Mesenchymal stem cell (in vitro differentiated cells and primary cell): ENCODE measurements at regions not wholly inside any gene's neighbourhood (a gene's known extent, or its start where the extent isn't known, plus 50 kb on each side); places are given as distances from the start of the nearest gene placed in this dataset.

Source experiments
- DNase-seq: peaks from one replicate; pipeline ENCODE4 v3.0.0-alpha.2; 2013
- H2AFZ ChIP-seq: one replicate; pipeline ENCODE4 v1.6.1; 2013; ENCODE audit warnings: low read depth, mild to moderate bottlenecking, control low read depth, inconsistent platforms, low read length, moderate library complexity
- H2AK5ac ChIP-seq: 2 replicates; pipeline ENCODE4 v1.6.1; 2013; ENCODE audit warnings: low read length, moderate library complexity, mild to moderate bottlenecking, inconsistent platforms; ENCODE audit not compliant: severe bottlenecking
- H2BK120ac ChIP-seq: one replicate; pipeline ENCODE4 v1.6.1; 2013; ENCODE audit warnings: low read depth, mild to moderate bottlenecking, inconsistent platforms, low read length, moderate library complexity
- H2BK12ac ChIP-seq, 2 experiments: one replicate each; pipeline ENCODE4 v1.6.1; 2013; ENCODE audit warnings: inconsistent platforms in 2 of 2, low read length in 2 of 2, mild to moderate bottlenecking in 2 of 2, moderate library complexity in 2 of 2, control low read depth in 1 of 2
- H2BK15ac ChIP-seq: one replicate; pipeline ENCODE4 v1.6.1; 2013; ENCODE audit warnings: mild to moderate bottlenecking, low read depth, inconsistent platforms; ENCODE audit not compliant: poor library complexity, severe bottlenecking
- H2BK5ac ChIP-seq: 2 replicates; pipeline ENCODE4 v1.6.1; 2013; ENCODE audit warnings: low read depth, mild to moderate bottlenecking, low read length, control low read depth, inconsistent platforms; ENCODE audit not compliant: poor library complexity, severe bottlenecking
- H3K14ac ChIP-seq, 2 experiments: one replicate each; pipeline ENCODE4 v1.6.1; 2013; ENCODE audit warnings: inconsistent platforms in 2 of 2, low read length in 2 of 2, control low read depth in 1 of 2, mild to moderate bottlenecking in 1 of 2, moderate library complexity in 1 of 2
- H3K18ac ChIP-seq, 2 experiments: one replicate each; pipeline ENCODE4 v1.6.1; 2013; ENCODE audit warnings: inconsistent platforms in 2 of 2, low read length in 2 of 2, control low read depth in 1 of 2, low read depth in 1 of 2, mild to moderate bottlenecking in 1 of 2
- H3K23ac ChIP-seq, 2 experiments: one replicate each; pipeline ENCODE4 v1.6.1; 2013; ENCODE audit warnings: inconsistent platforms in 2 of 2, low read length in 2 of 2, mild to moderate bottlenecking in 2 of 2, moderate library complexity in 2 of 2, control low read depth in 1 of 2
- H3K27ac ChIP-seq: 2 replicates; pipeline ENCODE4 v1.5.1; 2013; ENCODE audit warnings: mild to moderate bottlenecking, moderate library complexity, low read length, control low read depth, inconsistent platforms; ENCODE audit not compliant: poor library complexity, severe bottlenecking
- H3K27me3 ChIP-seq, 2 experiments: 2 replicates each; pipeline versions ENCODE4 v1.6.1 to v1.7.0; 2013; ENCODE audit warnings: low read length in 2 of 2, mild to moderate bottlenecking in 2 of 2, moderate library complexity in 2 of 2, control low read depth in 1 of 2, inconsistent platforms in 1 of 2; ENCODE audit not compliant: control insufficient read depth in 1 of 2, insufficient read depth in 1 of 2
- H3K36me3 ChIP-seq, 2 experiments: 2 replicates each; pipeline versions ENCODE4 v1.6.1 to v1.7.0; 2013; ENCODE audit warnings: low read length in 2 of 2, control low read depth in 1 of 2, inconsistent platforms in 1 of 2, low read depth in 1 of 2, mild to moderate bottlenecking in 1 of 2; ENCODE audit not compliant: insufficient read depth in 2 of 2, control insufficient read depth in 1 of 2
- H3K4ac ChIP-seq, 2 experiments: one replicate each; pipeline ENCODE4 v1.6.1; 2013; ENCODE audit warnings: inconsistent platforms in 2 of 2, low read length in 2 of 2, mild to moderate bottlenecking in 2 of 2, moderate library complexity in 2 of 2, control low read depth in 1 of 2, low read depth in 1 of 2
- H3K4me1 ChIP-seq: 2 replicates; pipeline ENCODE4 v1.6.1; 2013; ENCODE audit warnings: low read depth, low read length, control low read depth; ENCODE audit not compliant: control insufficient read depth, insufficient read depth
- H3K4me2 ChIP-seq: 2 replicates; pipeline ENCODE4 v1.6.1; 2013; ENCODE audit warnings: low read length, mild to moderate bottlenecking, inconsistent platforms; ENCODE audit not compliant: poor library complexity, severe bottlenecking
- H3K4me3 ChIP-seq, 2 experiments: 2 replicates each; pipeline versions ENCODE4 v1.5.1 to v1.7.0; 2013; ENCODE audit warnings: low read length in 2 of 2, mild to moderate bottlenecking in 2 of 2, control low read depth in 1 of 2, low read depth in 1 of 2; ENCODE audit not compliant: insufficient read depth in 1 of 2
- H3K79me1 ChIP-seq: replicated peaks from 2 replicates; pipeline ENCODE4 v1.6.1; 2013; ENCODE audit warnings: mild to moderate bottlenecking, control low read depth, low read length, inconsistent platforms; ENCODE audit not compliant: poor library complexity, severe bottlenecking
- H3K9ac ChIP-seq: 2 replicates; pipeline ENCODE4 v1.7.0; 2013; ENCODE audit warnings: mild to moderate bottlenecking, low read length, moderate library complexity
- H3K9me3 ChIP-seq: 2 replicates; pipeline ENCODE4 v1.7.0; 2013; ENCODE audit warnings: mild to moderate bottlenecking, low read length; ENCODE audit not compliant: control insufficient read depth
- H4K8ac ChIP-seq: one replicate; pipeline ENCODE4 v1.6.1; 2013; ENCODE audit warnings: inconsistent platforms, mild to moderate bottlenecking, low read length, moderate library complexity
- H4K91ac ChIP-seq: one replicate; pipeline ENCODE4 v1.6.1; 2013; ENCODE audit warnings: mild to moderate bottlenecking, low read length, inconsistent platforms
- whole genome bisulfite sequencing: methylation state at CpG from one replicate; pipeline ENCODE4 v1.1.7; 2013; ENCODE audit warnings: mixed read lengths; 5-methylcytosine and 5-hydroxymethylcytosine counted together

DNA sequence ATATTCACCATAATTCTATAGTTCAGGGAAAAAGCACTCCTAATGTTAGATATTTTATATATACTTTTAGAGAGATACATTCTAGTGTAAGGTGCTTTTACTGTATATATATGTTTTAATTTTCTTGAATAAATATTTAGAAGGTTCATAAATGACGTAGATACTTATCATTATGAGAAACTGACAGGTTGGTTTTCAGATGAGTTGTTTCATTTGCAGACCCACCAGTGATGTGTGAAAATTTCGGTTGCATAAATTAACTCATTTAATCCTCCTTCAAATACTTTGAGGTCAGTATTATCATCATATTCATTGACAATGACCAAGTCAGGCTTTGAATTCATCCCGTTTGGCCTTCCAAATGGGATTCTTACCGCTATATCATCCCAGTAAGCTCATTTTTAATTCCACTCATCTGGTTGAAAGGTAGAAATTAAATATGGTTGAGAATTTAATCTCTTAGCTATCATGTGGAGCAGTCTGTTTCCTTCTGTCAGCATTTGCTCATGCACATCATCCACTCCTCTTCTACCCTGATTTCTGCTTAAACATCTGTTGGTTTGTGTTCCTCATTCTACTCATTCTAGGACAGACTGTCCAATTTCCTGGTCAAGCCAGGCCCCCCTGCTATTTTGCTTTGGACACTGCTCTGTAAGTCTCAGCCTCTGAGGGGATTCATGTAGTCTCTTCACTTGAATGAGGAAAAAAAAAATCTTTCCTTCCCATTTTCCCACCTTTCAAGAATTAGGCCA, 1156.6 kb downstream of the PLA2G4A start:
- no peak overlapping the region for H3K18ac ChIP-seq
- no peak overlapping the region for H3K4me3 ChIP-seq
- H4K91ac ChIP-seq, result no peak overlapping the region
- H3K4ac ChIP-seq, result peak overlapping the region in 1 of 2 experiments; percentile 35
- peak; percentile 2 for DNase-seq
- no peak overlapping the region for H3K14ac ChIP-seq
- no peak overlapping the region for H4K8ac ChIP-seq
- H2AFZ ChIP-seq, result no peak overlapping the region
- H3K27ac ChIP-seq, result no peak overlapping the region
- H3K9me3 ChIP-seq, result no peaks in the 10 kb centered on the region
- no peak overlapping the region for H2BK120ac ChIP-seq
- no peaks in the 10 kb centered on the region for H3K4me1 ChIP-seq
- no peak overlapping the region for H3K23ac ChIP-seq
- no peaks in the 10 kb centered on the region for H3K36me3 ChIP-seq
- H2BK5ac ChIP-seq, result no peak overlapping the region
- H2AK5ac ChIP-seq, result no peak overlapping the region
- no peak overlapping the region for H2BK15ac ChIP-seq
- H3K27me3 ChIP-seq, result no peaks in the 10 kb centered on the region
- H2BK12ac ChIP-seq, result no peak overlapping the region
- no peaks in the 10 kb centered on the region for H3K79me1 ChIP-seq
- WGBS, result 89% methylated on average over 2 of the region's 4 CpGs
- no peak overlapping the region for H3K4me2 ChIP-seq
- no peak overlapping the region for H3K9ac ChIP-seq

DNA sequence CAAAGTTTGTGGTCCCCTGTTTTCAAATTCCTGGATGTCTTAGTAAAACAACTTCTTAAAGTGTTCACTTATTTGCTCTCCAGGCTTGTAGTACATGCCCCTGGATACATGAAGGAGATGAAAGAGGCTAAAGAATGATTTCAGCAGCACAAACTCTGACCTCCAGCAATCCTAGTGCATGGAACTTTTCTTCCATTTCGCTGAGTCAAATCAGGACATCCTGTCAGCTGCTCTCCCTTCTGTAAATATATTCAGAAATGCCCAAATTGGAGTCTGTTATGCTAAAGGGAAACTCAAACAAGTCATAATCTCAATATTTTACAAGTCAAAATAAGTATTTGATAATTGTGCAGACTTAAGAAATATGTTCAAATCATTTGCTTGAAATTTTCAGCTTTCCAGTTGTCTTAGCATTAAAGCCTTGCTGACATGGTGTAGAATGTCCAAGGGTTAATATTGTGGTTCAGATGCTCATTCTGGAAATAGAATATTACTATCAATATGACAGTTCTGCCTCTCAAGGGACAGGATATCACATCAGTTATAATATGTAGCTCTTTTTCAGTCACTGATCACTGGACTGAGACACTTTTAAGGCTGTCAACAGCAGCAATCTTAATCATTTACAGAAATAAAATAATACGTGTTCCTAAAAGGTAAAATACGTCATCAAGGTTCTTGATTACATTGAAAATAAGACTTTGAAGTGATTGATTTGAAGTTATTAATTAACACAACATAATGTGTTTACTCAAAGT, 1157.3 kb downstream of the PLA2G4A start:
- peak; percentile 32 for DNase-seq
- Histone ChIP-seq H3K23ac (no peak overlapping the region), H4K8ac (no peak overlapping the region), H2AK5ac (no peak overlapping the region), H3K4ac (no peak overlapping the region), H2BK15ac (no peak overlapping the region), H3K79me1 (no peaks in the 10 kb centered on the region), H3K14ac (no peak overlapping the region), H3K4me1 (no peaks in the 10 kb centered on the region), H3K18ac (no peak overlapping the region), H3K27ac (no peak overlapping the region), H3K9me3 (no peaks in the 10 kb centered on the region), H2BK12ac (no peak overlapping the region), H3K36me3 (no peaks in the 10 kb centered on the region), H3K27me3 (no peaks in the 10 kb centered on the region), H4K91ac (no peak overlapping the region), H2BK120ac (no peak overlapping the region), H2AFZ (no peak overlapping the region), H3K4me3 (no peak overlapping the region), H2BK5ac (no peak overlapping the region), H3K4me2 (no peak overlapping the region), H3K9ac (no peak overlapping the region)
- WGBS, result 67% methylated on average over 1 of the region's 3 CpGs

DNA sequence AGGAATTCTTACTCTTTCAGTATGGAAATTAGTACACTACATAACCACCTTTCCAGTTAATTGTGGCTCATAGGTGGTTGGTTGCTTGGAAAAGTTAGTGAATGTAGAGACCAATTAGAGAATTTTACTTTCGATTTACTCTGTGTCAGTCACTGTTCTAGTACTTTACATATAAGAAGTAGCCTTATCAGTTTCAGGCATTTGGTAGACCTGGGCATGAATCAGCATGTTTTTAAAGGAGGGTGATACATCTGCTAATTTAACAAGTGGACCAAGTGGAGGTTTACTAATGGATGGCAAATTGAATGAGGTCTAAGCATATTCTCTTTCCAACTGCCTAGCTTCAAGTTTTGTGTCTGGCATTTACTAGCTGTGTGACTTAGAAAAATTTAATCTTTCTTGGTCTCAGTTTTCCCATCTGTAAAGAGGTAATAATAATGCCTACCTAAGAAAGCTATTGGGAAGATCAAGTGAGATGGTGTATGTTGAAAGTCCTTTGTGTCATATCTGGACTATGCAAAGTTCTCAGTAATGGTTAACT, 1158.6 kb downstream of the PLA2G4A start:
- H3K4me1 ChIP-seq, result no peaks in the 10 kb centered on the region
- H2BK12ac ChIP-seq, result no peak overlapping the region
- H3K4ac ChIP-seq, result no peak overlapping the region
- H2AFZ ChIP-seq, result no peak overlapping the region
- no peak overlapping the region for H2BK15ac ChIP-seq
- H4K91ac ChIP-seq, result no peak overlapping the region
- no peak overlapping the region for H3K4me3 ChIP-seq
- no peaks in the 10 kb centered on the region for H3K79me1 ChIP-seq
- no CpG with 5 or more reads among the region's 1 CpG for WGBS
- no peak overlapping the region for H3K14ac ChIP-seq
- H2AK5ac ChIP-seq, result no peak overlapping the region
- no peak overlapping the region for H3K9ac ChIP-seq
- no peak overlapping the region for H3K18ac ChIP-seq
- no peak overlapping the region for H3K27ac ChIP-seq
- no peak overlapping the region for H3K23ac ChIP-seq
- no peaks in the 10 kb centered on the region for H3K9me3 ChIP-seq
- no peak overlapping the region for H2BK5ac ChIP-seq
- no peak overlapping the region for H3K4me2 ChIP-seq
- DNase-seq, result no peak
- H3K27me3 ChIP-seq, result no peaks in the 10 kb centered on the region
- no peaks in the 10 kb centered on the region for H3K36me3 ChIP-seq
- H4K8ac ChIP-seq, result no peak overlapping the region
- no peak overlapping the region for H2BK120ac ChIP-seq

DNA sequence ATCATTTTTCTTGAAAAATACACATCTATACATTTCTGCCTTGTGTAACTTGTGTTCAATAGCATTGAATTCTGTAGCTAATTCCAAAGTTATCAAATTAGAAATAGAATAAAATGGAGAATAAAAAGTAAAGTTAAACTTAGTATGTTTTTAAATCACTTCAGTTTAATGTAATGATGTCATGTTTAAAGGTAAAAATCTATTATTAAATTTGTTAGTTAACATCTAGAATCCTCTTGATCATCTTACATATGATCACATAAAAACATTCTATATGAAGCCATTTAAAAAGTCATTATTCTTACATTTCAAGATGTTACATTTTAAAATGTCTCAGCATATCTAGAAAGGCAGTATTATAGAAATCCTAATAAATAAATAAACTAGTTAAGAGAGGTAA, 1163.2 kb downstream of the PLA2G4A start:
- Histone ChIP-seq H3K36me3 (no peaks in the 10 kb centered on the region), H2AFZ (no peak overlapping the region), H3K14ac (no peak overlapping the region), H3K79me1 (no peaks in the 10 kb centered on the region), H2BK5ac (no peak overlapping the region), H4K91ac (no peak overlapping the region), H4K8ac (no peak overlapping the region), H3K23ac (no peak overlapping the region), H3K4ac (no peak overlapping the region), H3K27me3 (no peaks in the 10 kb centered on the region), H2BK12ac (no peak overlapping the region), H2AK5ac (no peak overlapping the region), H3K9me3 (no peaks in the 10 kb centered on the region), H3K4me3 (no peak overlapping the region), H3K18ac (no peak overlapping the region), H3K27ac (no peak overlapping the region), H2BK15ac (no peak overlapping the region), H2BK120ac (no peak overlapping the region), H3K4me2 (no peak overlapping the region), H3K4me1 (no peaks in the 10 kb centered on the region), H3K9ac (no peak overlapping the region)
- no peak for DNase-seq
